ENCODE measurements at regions not wholly inside any gene's neighbourhood (a gene's known extent, or its start where the extent isn't known, plus 50 kb on each side); places are given as distances from the start of the nearest gene placed in this dataset.

DNA sequence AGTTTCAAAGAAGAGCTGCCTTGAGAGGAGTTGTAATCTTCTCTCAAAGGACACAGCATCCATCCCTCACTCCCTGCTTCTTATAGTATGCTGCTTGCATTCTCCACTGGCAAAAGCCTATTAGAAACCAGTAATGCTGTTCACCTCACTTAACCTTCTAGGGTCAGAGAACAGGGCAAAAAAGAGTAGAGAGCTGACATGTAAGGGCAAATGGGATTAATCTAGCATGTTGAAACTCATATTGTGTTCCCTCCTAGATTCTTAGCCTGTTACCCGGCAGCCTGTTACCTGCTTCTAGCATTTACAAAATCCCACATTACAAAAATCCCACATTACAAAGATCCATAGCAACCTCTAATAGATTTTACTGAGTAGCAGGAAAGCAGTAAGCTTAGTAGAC lies 244.7 kb downstream of the SLC7A11 start:
- no peak for TF ChIP-seq EZH2 (IDR thresholded peaks at IDR 0.05; ENCODE audit: insufficient read depth, poor library complexity, severe bottlenecking)
- TF ChIP-seq EZH2phosphoT487 (IDR thresholded peaks at IDR 0.05; ENCODE audit: insufficient read depth, low read depth): no peak

All from GM23248 (cell line).